NCI-H128 (cell line): ENCODE measurements at regions not wholly inside any gene's neighbourhood (a gene's known extent, or its start where the extent isn't known, plus 50 kb on each side); places are given as distances from the start of the nearest gene placed in this dataset.
"Not testable (repeated sequence)": the region's sequence is repeated elsewhere in the genome, so short reads cannot be mapped to it uniquely, and the experiment has no call there.

Source experiments
- DNase-seq: peaks from one replicate; lab custom pipeline; 2025; ENCODE audit not compliant: unreplicated experiment; lab: John Stamatoyannopoulos, UW

- peak; percentile 66 for DNase-seq
Measured at GRCh38 chr1:218494449-218494852, 149.3 kb downstream of the TGFB2 start.

GRCh38 chr1:218495931-218496330 lies 150.8 kb downstream of the TGFB2 start:
- DNase-seq = no peak

GRCh38 chr1:218496561-218496960 lies 151.4 kb downstream of the TGFB2 start:
- DNase-seq = no peak

DNA sequence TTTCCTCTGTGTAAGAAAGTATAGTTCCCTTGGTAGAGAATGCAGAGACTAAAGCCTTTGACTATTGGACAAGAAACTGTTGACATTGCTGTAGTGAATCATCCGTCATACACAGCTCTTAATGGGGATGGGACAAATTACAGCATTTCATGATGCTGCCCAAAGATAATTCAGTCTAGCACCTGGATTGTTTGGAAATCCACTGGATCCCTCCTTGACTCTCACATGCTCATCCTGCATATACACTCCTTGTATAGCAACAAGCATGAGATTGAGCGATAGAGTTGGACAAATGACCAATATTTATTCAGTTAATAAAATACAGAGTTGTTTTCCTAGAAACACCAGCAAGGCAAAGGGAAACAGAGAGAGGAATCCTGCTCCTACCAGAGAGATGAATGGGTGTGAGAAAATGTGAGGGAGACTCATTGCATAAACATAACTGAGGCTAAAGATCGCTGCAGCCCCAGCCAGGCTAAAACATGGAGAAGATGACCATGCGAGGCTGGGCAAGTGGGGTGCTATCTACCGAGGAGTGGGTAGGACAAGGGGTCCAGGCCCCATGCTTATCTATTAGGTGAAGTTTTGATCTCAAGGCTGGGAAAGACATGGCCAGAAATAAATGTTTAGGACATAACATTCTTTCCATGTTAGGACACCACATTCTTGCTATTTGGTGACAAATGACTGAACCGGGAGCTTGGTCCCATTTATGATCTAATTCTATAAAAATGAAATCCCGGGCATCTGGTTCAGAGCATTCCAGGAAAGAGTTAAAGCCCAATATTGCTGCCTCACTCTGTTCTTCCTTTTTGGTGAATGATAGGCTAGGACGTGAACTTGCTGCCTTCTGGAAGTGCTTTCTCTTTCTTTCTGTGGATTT lies 153.2 kb downstream of the TGFB2 start:
- no peak for DNase-seq

- no peak for DNase-seq
Measured at GRCh38 chr1:218499011-218499691, 154.0 kb downstream of the TGFB2 start.

GRCh38 chr1:218499911-218500310 lies 154.8 kb downstream of the TGFB2 start:
- no peak for DNase-seq

DNA sequence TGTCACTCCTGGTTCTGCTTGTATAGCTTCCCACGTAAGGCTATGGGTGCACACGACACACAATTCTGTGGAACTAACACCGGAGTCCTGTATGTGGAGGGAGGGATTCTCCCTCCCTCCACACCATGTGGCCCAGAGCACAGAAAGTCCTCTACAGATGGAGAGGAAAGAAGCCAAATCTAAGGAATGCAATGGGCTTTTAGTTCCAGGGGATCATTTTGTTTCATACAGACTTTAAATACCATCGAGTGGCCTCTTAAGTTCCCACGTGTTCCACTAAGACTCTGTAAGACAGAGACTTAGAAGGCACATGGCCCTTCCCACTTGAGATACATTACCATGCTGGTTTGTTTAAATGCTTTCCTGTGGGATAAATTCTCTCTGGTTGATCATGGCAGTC lies 156.0 kb downstream of the TGFB2 start:
- no peak for DNase-seq

DNA sequence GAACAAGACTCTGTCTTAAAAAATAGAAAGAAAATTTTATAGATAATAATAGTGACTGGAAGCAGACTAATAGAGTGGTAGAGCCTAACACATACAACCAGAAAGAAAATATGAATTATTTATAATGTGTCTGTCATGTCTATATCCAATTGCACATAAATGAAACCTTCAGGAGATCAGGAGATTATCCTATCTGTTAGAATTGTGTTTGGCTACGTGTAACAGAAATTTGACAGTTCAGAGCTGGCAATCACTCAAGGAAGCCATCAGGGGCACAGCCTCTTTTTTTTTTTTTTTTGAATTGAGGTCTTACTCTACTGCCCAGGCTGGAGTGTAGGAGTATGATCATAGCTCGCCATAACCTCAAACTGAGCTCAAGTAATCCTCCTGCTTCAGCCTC lies 157.2 kb downstream of the TGFB2 start:
- no peak for DNase-seq

DNA sequence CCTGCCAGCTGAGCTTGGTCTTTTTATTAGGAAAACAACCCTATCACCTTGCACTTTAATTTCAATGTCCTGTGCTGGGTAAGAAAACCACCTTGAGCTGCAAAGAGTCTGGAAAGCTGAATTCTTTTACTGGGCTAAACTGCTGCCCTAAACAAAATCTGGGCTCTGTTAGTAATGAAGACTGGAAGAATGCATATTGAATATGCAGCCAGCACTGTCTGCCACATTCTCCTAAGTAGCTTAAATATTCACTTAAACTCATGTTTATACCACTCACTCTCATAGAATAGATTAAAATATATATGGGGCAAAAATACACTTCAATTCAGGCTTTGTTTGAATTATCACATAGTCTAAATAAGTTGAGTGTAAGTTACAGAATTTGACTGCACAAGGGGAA lies 158.0 kb downstream of the TGFB2 start:
- no peak for DNase-seq

DNA sequence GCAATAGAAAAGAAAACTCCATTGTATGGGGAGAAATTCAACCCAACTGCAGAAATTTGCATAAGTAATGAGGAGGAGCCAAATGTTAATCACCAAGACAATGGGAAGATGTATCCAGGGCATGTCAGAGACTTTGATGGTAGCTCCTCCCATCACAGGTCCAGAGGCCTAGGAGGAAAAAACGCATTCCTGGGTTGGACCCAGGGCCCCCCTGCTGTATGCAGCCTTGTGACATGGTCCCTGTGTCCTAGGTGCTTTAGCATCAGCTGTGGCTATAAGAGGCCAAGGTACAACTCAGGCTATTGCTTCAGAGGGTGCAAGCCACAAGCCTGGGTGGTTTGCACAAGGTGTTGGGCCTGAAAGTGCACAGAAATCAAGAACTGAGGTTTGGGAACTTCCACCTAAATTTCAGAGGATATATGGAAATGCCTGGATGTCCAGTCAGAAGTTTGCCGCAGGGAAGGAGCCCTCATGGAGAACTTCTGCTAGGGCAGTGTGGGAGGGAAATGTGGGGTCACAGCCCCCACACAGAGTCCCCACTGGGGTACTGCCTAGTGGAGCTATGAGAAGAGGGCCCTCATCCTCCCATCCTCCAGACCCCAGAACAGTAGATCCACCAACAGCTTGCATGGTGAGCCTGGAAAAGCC lies 162.3 kb downstream of the TGFB2 start:
- no peak for DNase-seq

- DNase-seq = no peak
Measured at GRCh38 chr1:218510153-218510772, 165.1 kb downstream of the TGFB2 start.

DNA sequence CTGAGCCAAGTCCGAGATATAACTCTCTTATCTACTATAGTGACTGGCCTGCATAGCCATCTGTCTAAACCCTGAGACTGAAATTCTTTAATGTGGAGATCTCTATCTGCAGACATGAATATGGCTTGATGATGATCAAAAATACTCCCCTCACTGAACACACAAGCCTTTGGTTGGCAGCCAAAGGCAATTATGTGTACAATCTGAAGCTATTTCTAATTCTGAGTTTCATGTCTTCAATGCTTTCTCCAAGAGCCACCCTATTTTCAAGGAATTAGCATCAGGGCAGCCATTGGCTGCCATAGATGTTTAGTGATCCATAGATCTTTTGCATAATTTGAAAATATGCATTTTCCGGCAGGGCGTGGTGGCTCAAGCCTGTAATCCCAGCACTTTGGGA lies 168.2 kb downstream of the TGFB2 start:
- DNase-seq = no peak

- DNase-seq = no peak
Measured at GRCh38 chr1:218514689-218515088, 169.6 kb downstream of the TGFB2 start.

- no peak for DNase-seq
Measured at GRCh38 chr1:218516526-218516925, 171.4 kb downstream of the TGFB2 start.

DNA sequence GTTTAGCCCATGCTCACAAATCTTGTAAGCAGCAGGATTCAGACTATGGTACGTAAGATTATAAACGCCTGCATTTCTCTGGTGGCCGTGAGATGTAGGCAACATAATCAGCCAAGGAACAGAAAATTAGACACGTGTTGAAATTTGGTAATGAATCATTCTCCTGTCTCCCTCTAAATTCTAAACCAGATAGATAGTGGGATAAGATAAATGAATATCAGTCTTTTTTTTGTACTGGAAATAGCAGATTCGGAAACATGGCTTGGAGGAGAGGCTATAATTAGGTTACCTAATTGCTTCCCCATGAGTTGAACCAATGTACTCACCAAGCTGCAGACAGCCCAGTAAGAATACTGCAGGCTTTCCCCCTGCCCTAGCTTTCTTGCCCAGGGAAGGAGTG lies 172.3 kb downstream of the TGFB2 start:
- no peak for DNase-seq

DNA sequence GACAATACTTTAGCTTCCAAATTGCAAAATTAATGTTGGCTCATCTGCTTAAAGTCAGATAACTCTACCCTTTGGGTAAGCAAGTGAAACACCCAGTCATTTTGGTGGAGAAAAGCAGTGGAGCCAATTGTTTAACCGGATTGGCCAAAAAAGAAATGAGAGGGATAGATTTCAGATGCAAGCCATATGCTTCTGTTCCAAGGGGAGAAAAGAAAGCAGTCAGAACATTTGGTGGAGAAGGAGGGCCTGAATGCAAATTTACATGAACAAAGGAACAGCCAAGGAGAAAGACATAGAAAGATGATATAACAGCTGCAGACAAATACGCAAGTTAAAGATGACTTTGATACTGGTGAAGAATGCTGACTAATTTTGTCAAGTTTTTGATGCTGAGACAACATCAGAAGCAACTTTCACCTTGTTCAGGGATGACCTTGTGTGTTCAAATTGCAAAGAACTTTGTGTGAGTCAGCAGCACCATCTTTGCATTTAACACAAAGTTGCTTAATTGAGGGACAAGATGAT lies 173.1 kb downstream of the TGFB2 start:
- DNase-seq = no peak

DNA sequence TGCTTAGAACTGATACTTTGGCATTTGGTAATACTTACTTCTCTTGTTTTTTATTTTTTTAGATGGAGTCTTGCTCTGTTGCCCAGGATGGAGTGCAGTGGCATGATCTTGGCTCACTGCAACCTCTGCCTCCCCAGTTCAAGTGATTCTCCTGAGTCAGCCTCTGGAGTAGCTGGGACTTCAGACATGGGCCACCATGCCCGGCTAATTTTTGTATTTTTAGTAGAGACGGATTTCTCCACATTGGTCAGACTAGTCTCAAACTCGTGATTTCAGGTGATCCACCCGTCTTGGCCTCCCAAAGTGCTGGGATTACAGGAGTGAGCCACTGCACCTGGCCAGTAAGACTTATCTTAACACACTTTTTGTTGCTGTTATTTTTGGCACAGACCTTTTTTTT lies 175.5 kb downstream of the TGFB2 start:
- DNase-seq = not testable (repeated sequence)

GRCh38 chr1:218521414-218522169 lies 176.5 kb downstream of the TGFB2 start:
- DNase-seq = no peak

- no peak for DNase-seq
Measured at GRCh38 chr1:218524526-218524925, 179.4 kb downstream of the TGFB2 start.

- DNase-seq = no peak
Measured at GRCh38 chr1:218525031-218525430, 179.9 kb downstream of the TGFB2 start.
